OCI-LY7 (cell line): ENCODE measurements at regions not wholly inside any gene's neighbourhood (a gene's known extent, or its start where the extent isn't known, plus 50 kb on each side); places are given as distances from the start of the nearest gene placed in this dataset.

Experiments used
- BruUV-seq: library from RNA; stranded (reverse); fragments of 400-500 nt; replicated peaks from 2 replicates; lab custom pipeline; 2021; lab: Mats Ljungman, UMichigan
- CTCF ChIA-PET: fragments of 300-600 bp; sonication (Branson Sonifier 250); formaldehyde crosslinking; loops from one replicate; lab custom pipeline; 2022; ENCODE audit warnings: antibody characterized with exemption; ENCODE audit not compliant: unreplicated experiment; lab: Charles Lee
- POLR2A ChIA-PET: fragments of 300-600 bp; sonication (Branson Sonifier 250); formaldehyde crosslinking; loops from one replicate; lab custom pipeline; 2022; ENCODE audit warnings: antibody characterized with exemption; lab: Charles Lee
- DNase-seq: peaks from one replicate; pipeline ENCODE4 v3.0.0-alpha.2; 2015; ENCODE audit warnings: low spot score
- H2AFZ ChIP-seq: fragments of 200-600 bp; sonication (generic), shearing (Covaris generic); 2 replicates; pipeline ENCODE4 v1.6.1; 2014; ENCODE audit warnings: mild to moderate bottlenecking, antibody characterized with exemption, low read length, moderate library complexity
- H3K27ac ChIP-seq: fragments of 200-600 bp; sonication (generic); 2 replicates; pipeline ENCODE4 v1.5.1; 2014; ENCODE audit warnings: mixed run types, low read depth, mild to moderate bottlenecking, moderate library complexity, low read length, inconsistent platforms; ENCODE audit not compliant: poor library complexity, severe bottlenecking
- H3K36me3 ChIP-seq: fragments of 200-600 bp; sonication (generic); 2 replicates; pipeline ENCODE4 v1.6.1; 2014; ENCODE audit warnings: mild to moderate bottlenecking, antibody characterized with exemption, low read length, moderate library complexity, mixed read lengths; ENCODE audit not compliant: insufficient read depth
- H3K4me1 ChIP-seq: fragments of 200-600 bp; sonication (generic); 2 replicates; pipeline ENCODE4 v1.5.1; 2014; ENCODE audit warnings: mild to moderate bottlenecking, low read length; ENCODE audit not compliant: insufficient read depth, poor library complexity, severe bottlenecking
- H3K4me2 ChIP-seq: fragments of 200-600 bp; sonication (generic); 2 replicates; pipeline ENCODE4 v1.6.1; 2014; ENCODE audit warnings: mild to moderate bottlenecking, low read length
- H3K4me3 ChIP-seq: fragments of 200-600 bp; sonication (generic); 2 replicates; pipeline ENCODE4 v1.5.1; 2014; ENCODE audit warnings: mild to moderate bottlenecking, low read depth, low read length; ENCODE audit not compliant: poor library complexity, severe bottlenecking
- H3K79me2 ChIP-seq: fragments of 200-600 bp; sonication (generic); 2 replicates; pipeline ENCODE4 v1.6.1; 2016; ENCODE audit warnings: low read depth, mild to moderate bottlenecking, low read length, moderate library complexity, mixed read lengths; ENCODE audit not compliant: insufficient read depth
- H3K9me2 ChIP-seq: fragments of 200-600 bp; sonication (generic); 2 replicates; pipeline ENCODE4 v1.6.1; 2016; ENCODE audit warnings: mild to moderate bottlenecking, low read length, mixed read lengths; ENCODE audit not compliant: insufficient read depth
- H3K9me3 ChIP-seq: fragments of 200-600 bp; sonication (generic); 2 replicates; pipeline ENCODE4 v1.6.1; 2014; ENCODE audit warnings: mild to moderate bottlenecking, mixed run types, low read length, mixed read lengths
- H4K20me1 ChIP-seq: fragments of 200-600 bp; sonication (generic); 2 replicates; pipeline ENCODE4 v1.6.1; 2014; ENCODE audit warnings: mild to moderate bottlenecking, antibody characterized with exemption, low read length, moderate library complexity, mixed read lengths; ENCODE audit not compliant: insufficient read depth
- EZH2phosphoT487 ChIP-seq: fragments of 200-600 bp; sonication (generic); IDR thresholded peaks from 2 replicates; pipeline ENCODE4 v1.6.1; 2018; ENCODE audit warnings: low read depth, borderline replicate concordance, mild to moderate bottlenecking, mixed run types, antibody characterized with exemption, low read length, moderate library complexity, mixed read lengths
- intact Hi-C: fragments of 100-400 bp; cut with micrococcal nuclease; formaldehyde crosslinking; loops from one replicate; pipeline ENCODE4 v1.10.0; 2022; ENCODE audit not compliant: unreplicated experiment
- TF ChIP-seq, protein P1 (sequence below): fragments of 200-600 bp; sonication (generic); conservative IDR thresholded peaks from 2 replicates; pipeline ENCODE4 v1.5.1; 2014; ENCODE audit warnings: mild to moderate bottlenecking, antibody characterized with exemption, low read length, moderate library complexity, mixed read lengths

DNA sequence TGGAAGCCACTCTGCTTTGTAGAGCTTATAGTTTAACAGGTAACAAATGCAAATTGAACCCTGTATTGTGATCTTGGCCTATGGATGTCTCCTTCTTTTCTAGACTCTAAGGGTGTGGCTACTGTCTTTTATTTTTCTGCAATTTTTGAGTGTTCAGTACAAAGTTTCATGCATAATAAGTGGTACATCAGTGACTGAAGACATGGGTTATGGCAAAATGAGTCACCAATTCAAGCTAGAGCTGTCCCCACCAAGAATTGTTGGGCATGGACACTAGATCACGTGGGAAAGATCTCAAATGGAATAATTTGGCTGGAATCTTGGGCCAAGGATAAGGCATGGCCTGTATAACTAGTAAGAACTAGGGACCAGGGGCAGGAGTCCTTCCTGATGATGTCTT is 228.4 kb upstream of the N4BP1 start:
- H3K27ac ChIP-seq = no peak overlapping the region
- H3K79me2 ChIP-seq = no peaks in the 10 kb centered on the region
- no peaks in the 10 kb centered on the region for H4K20me1 ChIP-seq
- CTCF ChIA-PET = no interaction called here
- POLR2A ChIA-PET = no interaction called here
- H3K4me1 ChIP-seq = no peaks in the 10 kb centered on the region
- H3K36me3 ChIP-seq = no peaks in the 10 kb centered on the region
- no peaks in the 10 kb centered on the region for H3K9me3 ChIP-seq
- intact Hi-C loops = no loop called here
- no peaks in the 10 kb centered on the region for H3K9me2 ChIP-seq
- TF ChIP-seq EZH2phosphoT487 = no peak
- TF ChIP-seq, protein P1, sequence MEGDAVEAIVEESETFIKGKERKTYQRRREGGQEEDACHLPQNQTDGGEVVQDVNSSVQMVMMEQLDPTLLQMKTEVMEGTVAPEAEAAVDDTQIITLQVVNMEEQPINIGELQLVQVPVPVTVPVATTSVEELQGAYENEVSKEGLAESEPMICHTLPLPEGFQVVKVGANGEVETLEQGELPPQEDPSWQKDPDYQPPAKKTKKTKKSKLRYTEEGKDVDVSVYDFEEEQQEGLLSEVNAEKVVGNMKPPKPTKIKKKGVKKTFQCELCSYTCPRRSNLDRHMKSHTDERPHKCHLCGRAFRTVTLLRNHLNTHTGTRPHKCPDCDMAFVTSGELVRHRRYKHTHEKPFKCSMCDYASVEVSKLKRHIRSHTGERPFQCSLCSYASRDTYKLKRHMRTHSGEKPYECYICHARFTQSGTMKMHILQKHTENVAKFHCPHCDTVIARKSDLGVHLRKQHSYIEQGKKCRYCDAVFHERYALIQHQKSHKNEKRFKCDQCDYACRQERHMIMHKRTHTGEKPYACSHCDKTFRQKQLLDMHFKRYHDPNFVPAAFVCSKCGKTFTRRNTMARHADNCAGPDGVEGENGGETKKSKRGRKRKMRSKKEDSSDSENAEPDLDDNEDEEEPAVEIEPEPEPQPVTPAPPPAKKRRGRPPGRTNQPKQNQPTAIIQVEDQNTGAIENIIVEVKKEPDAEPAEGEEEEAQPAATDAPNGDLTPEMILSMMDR = no peak
- no peak overlapping the region for H2AFZ ChIP-seq
- H3K4me2 ChIP-seq = no peak overlapping the region
- DNase-seq = no peak
- H3K4me3 ChIP-seq = no peak overlapping the region
- no TSS peak for BruUV-seq

DNA sequence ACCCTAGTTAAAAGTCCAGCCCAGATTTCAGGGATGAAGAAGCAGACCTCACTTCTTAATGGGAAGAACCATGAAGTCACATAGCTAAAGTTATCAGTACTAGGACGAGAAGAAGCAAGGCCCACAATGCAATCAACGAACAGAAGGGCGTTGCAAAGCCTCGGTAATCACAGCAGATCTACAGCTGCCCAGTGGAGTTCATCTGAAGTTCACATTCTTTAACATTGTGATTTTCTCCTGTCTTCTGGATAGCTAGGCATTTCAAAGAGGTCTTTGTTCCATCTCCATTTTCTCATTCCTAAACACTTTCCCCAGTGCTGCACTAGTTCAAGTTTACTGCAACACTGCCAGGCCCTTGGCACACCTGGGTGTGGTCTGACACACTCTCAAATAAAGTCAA is 226.7 kb upstream of the N4BP1 start:
- H3K9me2 ChIP-seq = no peaks in the 10 kb centered on the region
- CTCF ChIA-PET = no interaction called here
- no peaks in the 10 kb centered on the region for H3K79me2 ChIP-seq
- no peaks in the 10 kb centered on the region for H4K20me1 ChIP-seq
- no TSS peak for BruUV-seq
- no peaks in the 10 kb centered on the region for H3K9me3 ChIP-seq
- H3K27ac ChIP-seq = no peak overlapping the region
- no peak for DNase-seq
- no peak overlapping the region for H2AFZ ChIP-seq
- POLR2A ChIA-PET = no interaction called here
- intact Hi-C loops = no loop called here
- H3K36me3 ChIP-seq = no peaks in the 10 kb centered on the region
- no peaks in the 10 kb centered on the region for H3K4me1 ChIP-seq
- no peak overlapping the region for H3K4me2 ChIP-seq
- H3K4me3 ChIP-seq = no peak overlapping the region
- no peak for TF ChIP-seq EZH2phosphoT487
- TF ChIP-seq, protein P1 = no peak

DNA sequence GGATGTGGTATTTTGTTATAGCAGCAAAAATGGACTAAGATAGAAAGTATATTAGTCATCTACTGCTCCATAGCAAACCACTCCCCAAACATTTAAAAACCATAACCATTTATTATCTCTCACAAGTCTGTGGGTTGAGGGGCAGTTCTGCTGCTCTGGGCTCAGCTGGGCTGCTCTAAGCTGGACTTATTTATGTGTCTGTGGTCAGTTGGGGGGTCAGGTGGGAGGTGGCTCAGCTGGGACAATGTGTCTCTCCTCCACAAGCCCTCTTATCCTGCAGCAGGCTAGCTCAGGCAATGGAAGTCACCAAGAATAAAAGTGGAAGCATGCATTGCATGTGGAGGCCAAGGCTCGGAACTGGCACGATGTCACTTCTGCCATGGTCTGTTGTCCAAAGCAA is 226.1 kb upstream of the N4BP1 start:
- DNase-seq = no peak
- POLR2A ChIA-PET = no interaction called here
- BruUV-seq = no TSS peak
- no peaks in the 10 kb centered on the region for H3K4me1 ChIP-seq
- H2AFZ ChIP-seq = no peak overlapping the region
- no peaks in the 10 kb centered on the region for H4K20me1 ChIP-seq
- CTCF ChIA-PET = no interaction called here
- no peak overlapping the region for H3K27ac ChIP-seq
- H3K36me3 ChIP-seq = no peaks in the 10 kb centered on the region
- H3K9me3 ChIP-seq = no peaks in the 10 kb centered on the region
- H3K79me2 ChIP-seq = no peaks in the 10 kb centered on the region
- no peak overlapping the region for H3K4me2 ChIP-seq
- intact Hi-C loops = no loop called here
- no peak overlapping the region for H3K4me3 ChIP-seq
- TF ChIP-seq EZH2phosphoT487 = no peak
- TF ChIP-seq, protein P1 = no peak
- no peaks in the 10 kb centered on the region for H3K9me2 ChIP-seq
